Liver (tissue), 8 donors: ENCODE measurements at regions not wholly inside any gene's neighbourhood (a gene's known extent, or its start where the extent isn't known, plus 50 kb on each side); places are given as distances from the start of the nearest gene placed in this dataset.

Experiments
- DNase-seq: peaks from one replicate; pipeline ENCODE4 v3.0.0-alpha.2; 2017; ENCODE audit warnings: low spot score
- H3K27ac ChIP-seq, 2 donors: one replicate each; pipeline ENCODE4 v1.7.0; 2013; ENCODE audit warnings: inconsistent platforms in 2 of 2, low read length in 2 of 2, control low read depth in 1 of 2, low read depth in 1 of 2, mild to moderate bottlenecking in 1 of 2
- H3K27me3 ChIP-seq, 4 donors: one replicate each; pipeline versions ENCODE4 v1.6.1 to v1.7.0; 2013; ENCODE audit warnings: low read length in 3 of 4, inconsistent platforms in 1 of 4, mild to moderate bottlenecking in 1 of 4, moderate library complexity in 1 of 4; ENCODE audit not compliant: control insufficient read depth in 4 of 4, insufficient read depth in 4 of 4
- H3K36me3 ChIP-seq, 4 donors: one replicate each; pipeline versions ENCODE4 v1.6.1 to v1.7.0; 2013; ENCODE audit warnings: low read length in 3 of 4, mild to moderate bottlenecking in 3 of 4, low read depth in 1 of 4, moderate library complexity in 1 of 4; ENCODE audit not compliant: control insufficient read depth in 4 of 4, insufficient read depth in 3 of 4
- H3K4me1 ChIP-seq, 4 donors: one replicate each; pipeline versions ENCODE4 v1.6.1 to v1.7.0; 2013; ENCODE audit warnings: low read length in 3 of 4, mild to moderate bottlenecking in 3 of 4, moderate library complexity in 1 of 4; ENCODE audit not compliant: control insufficient read depth in 4 of 4, insufficient read depth in 4 of 4
- H3K4me3 ChIP-seq, 3 donors: one replicate each; pipeline versions ENCODE4 v1.6.1 to v1.7.0; 2013; ENCODE audit warnings: low read length in 3 of 3, control low read depth in 1 of 3, low read depth in 1 of 3, mild to moderate bottlenecking in 1 of 3
- H3K9ac ChIP-seq, 2 donors: one replicate each; pipeline ENCODE4 v1.7.0; 2013; ENCODE audit warnings: low read length in 2 of 2, mild to moderate bottlenecking in 2 of 2, moderate library complexity in 2 of 2, control low read depth in 1 of 2, low read depth in 1 of 2
- H3K9me3 ChIP-seq, 4 donors: one replicate each; pipeline versions ENCODE4 v1.6.1 to v1.7.0; 2013; ENCODE audit warnings: low read length in 3 of 4; ENCODE audit not compliant: control insufficient read depth in 4 of 4
- FOXA1 ChIP-seq: IDR thresholded peaks from 2 replicates; pipeline ENCODE4 v1.6.1; 2016; ENCODE audit warnings: antibody characterized with exemption
- HNF4A ChIP-seq, 2 donors: conservative IDR thresholded peaks; 2 replicates each; pipeline ENCODE4 v1.6.1; 2016; ENCODE audit warnings: antibody characterized with exemption in 2 of 2, mild to moderate bottlenecking in 2 of 2
- HNF4G ChIP-seq: IDR thresholded peaks from 2 replicates; pipeline ENCODE4 v1.6.1; 2016; ENCODE audit warnings: antibody characterized with exemption
- JUND ChIP-seq, 2 donors: IDR thresholded peaks; 2 replicates each; pipeline ENCODE4 v1.6.1; 2016; ENCODE audit warnings: antibody characterized with exemption in 2 of 2
- RXRA ChIP-seq, 2 donors: IDR thresholded peaks; 2 replicates each; pipeline ENCODE4 v1.6.1; 2017 to 2018; ENCODE audit warnings: antibody characterized with exemption in 2 of 2, mild to moderate bottlenecking in 1 of 2
- SP1 ChIP-seq: IDR thresholded peaks from 2 replicates; pipeline ENCODE4 v1.6.1; 2018; ENCODE audit warnings: antibody characterized with exemption, mild to moderate bottlenecking
- TAF1 ChIP-seq: conservative IDR thresholded peaks from 2 replicates; pipeline ENCODE4 v1.6.1; 2016; ENCODE audit warnings: antibody characterized with exemption, mild to moderate bottlenecking
- YY1 ChIP-seq: IDR thresholded peaks from 2 replicates; pipeline ENCODE4 v1.6.1; 2016; ENCODE audit warnings: antibody characterized with exemption, mild to moderate bottlenecking
- ZBTB33 ChIP-seq: IDR thresholded peaks from 2 replicates; pipeline ENCODE4 v1.6.1; 2016; ENCODE audit warnings: antibody characterized with exemption
- WGBS: extraction: QIAGEN DNeasy Blood & Tissue Kit; methylation state at CpG from one replicate; pipeline ENCODE4 v1.1.7; 2013; 5-methylcytosine and 5-hydroxymethylcytosine counted together
- TF ChIP-seq, protein P1 (sequence below): fragments of 150-350 bp; IDR thresholded peaks from 2 replicates; pipeline ENCODE4 v1.5.1; 2017; ENCODE audit warnings: improper control_type of control experiment, low read depth, low read length; ENCODE audit not compliant: missing input control
- TF ChIP-seq, protein P2 (sequence below): IDR thresholded peaks from 2 replicates; pipeline ENCODE4 v1.6.1; 2016; ENCODE audit warnings: antibody characterized with exemption
- TF ChIP-seq, protein P3 (sequence below): IDR thresholded peaks from 2 replicates; pipeline ENCODE4 v1.6.1; 2016; ENCODE audit warnings: antibody characterized with exemption, mild to moderate bottlenecking
- donor health status: healthy.
- donor health status: healthy.
- donor health status: healthy.
- donor health status: healthy.
- donor health status: healthy.

GRCh38 chr10:25743832-25744231, 190.2 kb upstream of the MYO3A start:
- Histone ChIP-seq H3K27me3 (peaks cover 0 to 3% (median 0%) of the 10 kb centered on the region in 4 donors), H3K27ac (no peak overlapping the region), H3K36me3 (no peaks in the 10 kb centered on the region), H3K9me3 (no peaks in the 10 kb centered on the region), H3K4me3 (no peak overlapping the region), H3K9ac (no peak overlapping the region), H3K4me1 (no peaks in the 10 kb centered on the region)
- DNase-seq = no peak
- WGBS = 91% methylated on average over 3 of the region's 3 CpGs
- TF ChIP-seq HNF4A (conservative IDR thresholded peaks at IDR 0.05) = no peak

GRCh38 chr10:25744574-25744973, 189.5 kb upstream of the MYO3A start:
- Histone ChIP-seq H3K27ac (no peak overlapping the region), H3K9ac (no peak overlapping the region), H3K36me3 (no peaks in the 10 kb centered on the region), H3K4me3 (no peak overlapping the region), H3K27me3 (peaks cover 0 to 3% (median 0%) of the 10 kb centered on the region in 4 donors), H3K4me1 (no peaks in the 10 kb centered on the region), H3K9me3 (no peaks in the 10 kb centered on the region)
- TF ChIP-seq HNF4G = no peak
- TF ChIP-seq, protein P1, sequence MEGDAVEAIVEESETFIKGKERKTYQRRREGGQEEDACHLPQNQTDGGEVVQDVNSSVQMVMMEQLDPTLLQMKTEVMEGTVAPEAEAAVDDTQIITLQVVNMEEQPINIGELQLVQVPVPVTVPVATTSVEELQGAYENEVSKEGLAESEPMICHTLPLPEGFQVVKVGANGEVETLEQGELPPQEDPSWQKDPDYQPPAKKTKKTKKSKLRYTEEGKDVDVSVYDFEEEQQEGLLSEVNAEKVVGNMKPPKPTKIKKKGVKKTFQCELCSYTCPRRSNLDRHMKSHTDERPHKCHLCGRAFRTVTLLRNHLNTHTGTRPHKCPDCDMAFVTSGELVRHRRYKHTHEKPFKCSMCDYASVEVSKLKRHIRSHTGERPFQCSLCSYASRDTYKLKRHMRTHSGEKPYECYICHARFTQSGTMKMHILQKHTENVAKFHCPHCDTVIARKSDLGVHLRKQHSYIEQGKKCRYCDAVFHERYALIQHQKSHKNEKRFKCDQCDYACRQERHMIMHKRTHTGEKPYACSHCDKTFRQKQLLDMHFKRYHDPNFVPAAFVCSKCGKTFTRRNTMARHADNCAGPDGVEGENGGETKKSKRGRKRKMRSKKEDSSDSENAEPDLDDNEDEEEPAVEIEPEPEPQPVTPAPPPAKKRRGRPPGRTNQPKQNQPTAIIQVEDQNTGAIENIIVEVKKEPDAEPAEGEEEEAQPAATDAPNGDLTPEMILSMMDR = no peak
- TF ChIP-seq, protein P2, sequence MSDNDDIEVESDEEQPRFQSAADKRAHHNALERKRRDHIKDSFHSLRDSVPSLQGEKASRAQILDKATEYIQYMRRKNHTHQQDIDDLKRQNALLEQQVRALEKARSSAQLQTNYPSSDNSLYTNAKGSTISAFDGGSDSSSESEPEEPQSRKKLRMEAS = no peak
- TF ChIP-seq HNF4A (conservative IDR thresholded peaks at IDR 0.05) = no peak
- TF ChIP-seq, protein P3, sequence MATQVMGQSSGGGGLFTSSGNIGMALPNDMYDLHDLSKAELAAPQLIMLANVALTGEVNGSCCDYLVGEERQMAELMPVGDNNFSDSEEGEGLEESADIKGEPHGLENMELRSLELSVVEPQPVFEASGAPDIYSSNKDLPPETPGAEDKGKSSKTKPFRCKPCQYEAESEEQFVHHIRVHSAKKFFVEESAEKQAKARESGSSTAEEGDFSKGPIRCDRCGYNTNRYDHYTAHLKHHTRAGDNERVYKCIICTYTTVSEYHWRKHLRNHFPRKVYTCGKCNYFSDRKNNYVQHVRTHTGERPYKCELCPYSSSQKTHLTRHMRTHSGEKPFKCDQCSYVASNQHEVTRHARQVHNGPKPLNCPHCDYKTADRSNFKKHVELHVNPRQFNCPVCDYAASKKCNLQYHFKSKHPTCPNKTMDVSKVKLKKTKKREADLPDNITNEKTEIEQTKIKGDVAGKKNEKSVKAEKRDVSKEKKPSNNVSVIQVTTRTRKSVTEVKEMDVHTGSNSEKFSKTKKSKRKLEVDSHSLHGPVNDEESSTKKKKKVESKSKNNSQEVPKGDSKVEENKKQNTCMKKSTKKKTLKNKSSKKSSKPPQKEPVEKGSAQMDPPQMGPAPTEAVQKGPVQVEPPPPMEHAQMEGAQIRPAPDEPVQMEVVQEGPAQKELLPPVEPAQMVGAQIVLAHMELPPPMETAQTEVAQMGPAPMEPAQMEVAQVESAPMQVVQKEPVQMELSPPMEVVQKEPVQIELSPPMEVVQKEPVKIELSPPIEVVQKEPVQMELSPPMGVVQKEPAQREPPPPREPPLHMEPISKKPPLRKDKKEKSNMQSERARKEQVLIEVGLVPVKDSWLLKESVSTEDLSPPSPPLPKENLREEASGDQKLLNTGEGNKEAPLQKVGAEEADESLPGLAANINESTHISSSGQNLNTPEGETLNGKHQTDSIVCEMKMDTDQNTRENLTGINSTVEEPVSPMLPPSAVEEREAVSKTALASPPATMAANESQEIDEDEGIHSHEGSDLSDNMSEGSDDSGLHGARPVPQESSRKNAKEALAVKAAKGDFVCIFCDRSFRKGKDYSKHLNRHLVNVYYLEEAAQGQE = no peak
- no peak for TF ChIP-seq RXRA (IDR thresholded peaks at IDR 0.05)
- no peak for TF ChIP-seq JUND (IDR thresholded peaks at IDR 0.05)
- TF ChIP-seq ZBTB33 = no peak
- no peak for TF ChIP-seq TAF1
- TF ChIP-seq SP1 = no peak
- TF ChIP-seq FOXA1 = no peak
- no peak for DNase-seq

DNA sequence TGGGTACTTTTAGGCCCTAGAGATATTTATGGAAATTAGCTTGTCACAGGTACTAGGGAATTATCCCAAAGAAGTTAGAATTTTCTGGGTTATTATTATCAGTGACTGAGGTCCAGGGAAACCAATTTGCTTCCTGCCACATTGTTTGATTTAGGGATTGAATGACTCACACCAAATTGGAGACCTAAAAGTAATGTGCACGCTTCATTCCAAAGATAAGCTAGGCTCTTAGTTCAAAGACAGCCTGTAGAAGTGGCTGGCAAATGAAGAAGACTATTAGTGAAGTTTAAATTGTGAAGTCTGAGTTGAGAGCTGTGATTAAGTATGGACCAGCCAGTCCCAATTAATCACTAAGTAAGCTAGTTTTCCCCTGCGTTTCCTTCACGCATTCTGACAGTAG, 188.1 kb upstream of the MYO3A start:
- Histone ChIP-seq H3K4me3 (no peak overlapping the region), H3K27ac (no peak overlapping the region), H3K27me3 (peaks cover 0 to 5% (median 0%) of the 10 kb centered on the region in 4 donors), H3K9ac (no peak overlapping the region), H3K4me1 (no peaks in the 10 kb centered on the region), H3K36me3 (no peaks in the 10 kb centered on the region), H3K9me3 (no peaks in the 10 kb centered on the region)
- DNase-seq = no peak
- WGBS = 49% methylated on average over 3 of the region's 3 CpGs
- no peak for TF ChIP-seq YY1
